ENCODE measurements at regions not wholly inside any gene's neighbourhood (a gene's known extent, or its start where the extent isn't known, plus 50 kb on each side); places are given as distances from the start of the nearest gene placed in this dataset.

DNA sequence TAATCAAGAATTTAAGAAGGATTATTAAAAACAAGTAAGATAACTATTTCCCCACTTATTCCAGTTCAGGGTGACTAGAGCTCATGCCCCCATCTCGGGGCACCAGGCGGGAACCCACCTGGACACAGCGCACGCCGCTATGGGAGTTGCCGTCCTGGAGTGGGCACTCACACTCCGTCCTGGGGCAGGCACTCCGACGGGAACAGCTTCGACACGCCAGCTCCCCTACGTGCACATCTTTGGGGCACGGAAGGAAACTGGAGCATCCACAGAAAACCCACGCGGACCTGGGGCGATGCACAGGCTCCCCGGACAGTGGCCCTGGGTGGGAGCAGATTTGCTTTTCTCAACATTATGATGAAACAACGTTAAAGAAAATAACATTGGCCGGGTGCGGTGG is 52.0 kb upstream of the GATA5 start:
- in situ Hi-C loops (cut with HindIII; ENCODE audit: low sequenced_read_pairs): loop anchor here (25.0 kb wide), 1 partner anchor 240 kb away; no protein-coding TSS in a partner anchor

- in situ Hi-C loops (cut with HindIII; ENCODE audit: low sequenced_read_pairs): loop anchor here (25.0 kb wide), 1 partner anchor 242 kb away; no protein-coding TSS in a partner anchor
Measured at GRCh38 chr20:62528983-62529891, 53.4 kb upstream of the GATA5 start.

DNA sequence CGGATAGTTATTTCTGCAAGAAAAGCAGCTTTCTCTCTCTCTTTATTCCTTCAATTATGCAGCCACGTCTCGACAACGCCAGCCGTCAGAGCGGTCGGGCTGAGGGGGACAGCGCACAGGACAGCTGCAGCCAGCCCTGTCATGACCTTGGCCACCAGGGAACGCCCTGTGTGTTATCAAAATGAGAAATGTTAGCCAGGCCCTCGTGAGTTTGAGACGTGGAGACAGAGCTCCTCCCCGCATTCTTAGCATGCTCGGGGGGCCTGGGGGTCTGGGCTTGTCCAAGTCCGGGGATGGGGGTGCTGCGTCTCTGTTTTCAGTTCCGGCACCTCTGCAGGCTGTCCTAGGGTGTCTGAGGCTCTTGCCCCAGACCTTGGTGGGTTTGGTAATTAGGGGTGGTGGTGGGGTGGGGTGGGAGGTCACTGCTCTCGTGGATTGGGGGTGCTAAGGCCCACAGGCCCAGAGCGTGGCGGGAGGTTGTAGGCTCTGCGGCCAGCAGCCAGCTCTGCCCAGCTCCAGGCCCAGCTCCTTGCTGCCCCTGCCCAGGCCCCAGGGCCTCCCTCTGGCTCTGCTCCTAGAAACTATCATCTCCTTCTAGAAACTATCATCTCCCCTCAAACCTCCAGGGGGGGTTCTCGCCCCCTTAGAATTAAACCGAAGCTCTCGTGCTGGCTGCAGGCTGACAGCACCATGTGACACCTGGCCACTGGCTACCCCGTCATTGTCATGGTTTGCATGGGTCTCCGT is 54.3 kb upstream of the GATA5 start:
- in situ Hi-C loops (cut with HindIII; ENCODE audit: low sequenced_read_pairs): loop anchor here (10.0 to 25.0 kb wide), 2 partner anchors 95 to 243 kb away; no protein-coding TSS in a partner anchor

DNA sequence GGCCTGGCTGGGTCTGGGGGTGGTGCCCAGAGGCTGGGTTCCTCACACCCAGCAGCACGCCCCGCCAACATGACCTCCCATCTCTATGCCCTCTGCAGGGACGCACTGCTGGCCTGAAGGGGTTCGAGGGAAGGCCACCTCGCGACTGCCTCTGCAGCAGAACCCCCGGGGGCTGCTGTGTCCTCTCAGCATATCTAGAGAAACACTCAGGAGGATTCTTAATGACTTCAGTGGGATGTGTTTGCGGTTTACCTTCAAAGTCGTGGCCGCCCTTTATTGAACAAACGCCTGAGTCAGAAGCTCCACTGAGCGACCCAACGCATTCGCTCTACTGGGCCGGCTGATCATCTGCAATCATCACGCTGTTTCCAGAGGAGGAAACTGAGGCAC is 54.8 kb upstream of the GATA5 start:
- in situ Hi-C loops (cut with HindIII; ENCODE audit: low sequenced_read_pairs): loop anchor here (10.0 to 25.0 kb wide), 2 partner anchors 96 to 243 kb away; no protein-coding TSS in a partner anchor

DNA sequence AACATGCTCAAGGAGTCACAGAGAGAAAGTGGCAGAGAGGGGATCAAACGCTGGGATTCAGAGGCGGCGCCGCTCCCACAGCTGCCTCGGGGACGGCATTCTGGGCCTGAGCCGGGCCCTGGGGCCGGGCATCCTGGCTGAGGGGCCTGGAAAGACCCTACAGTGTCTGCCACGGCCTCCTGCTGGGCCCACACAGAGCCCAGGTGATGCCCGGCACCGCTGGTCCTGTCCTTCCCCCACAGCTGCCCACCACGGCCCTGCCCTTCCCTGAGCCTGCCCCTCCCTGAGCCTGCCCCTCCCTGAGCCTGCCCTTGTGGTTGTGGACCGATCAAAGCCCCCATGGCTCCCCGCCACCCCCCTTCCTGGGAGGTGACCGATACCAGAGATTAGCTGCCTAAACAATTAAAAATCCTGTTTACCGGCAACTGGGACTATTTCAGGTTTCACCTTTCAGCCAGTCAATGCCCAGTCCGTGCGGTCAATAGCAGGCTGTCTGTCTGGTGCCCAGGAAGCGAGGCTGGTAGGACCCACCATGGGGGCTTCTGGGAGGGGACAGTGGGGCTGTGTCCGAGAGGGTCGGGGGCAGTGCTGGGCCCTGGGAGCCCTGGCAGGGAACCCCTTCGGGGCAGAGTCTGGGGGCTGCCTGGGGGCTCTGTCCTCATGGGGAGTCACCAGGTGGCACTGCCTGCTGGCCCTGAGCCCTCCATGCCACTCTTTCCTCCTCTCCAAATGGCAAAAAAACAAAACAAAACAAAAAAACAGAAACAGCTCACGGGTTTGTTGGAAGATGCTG is 55.4 kb upstream of the GATA5 start:
- in situ Hi-C loops (cut with HindIII; ENCODE audit: low sequenced_read_pairs): loop anchor here (10.0 to 25.0 kb wide), 2 partner anchors 96 to 244 kb away; no protein-coding TSS in a partner anchor

GRCh38 chr20:62532921-62533320 is 57.1 kb upstream of the GATA5 start:
- in situ Hi-C loops (cut with HindIII; ENCODE audit: low sequenced_read_pairs): loop anchor here (10.0 to 25.0 kb wide), 2 partner anchors 98 to 246 kb away; no protein-coding TSS in a partner anchor

GRCh38 chr20:62533591-62534495 is 58.0 kb upstream of the GATA5 start:
- in situ Hi-C loops (cut with HindIII; ENCODE audit: low sequenced_read_pairs): loop anchor here (10.0 to 25.0 kb wide), 2 partner anchors 99 to 247 kb away; no protein-coding TSS in a partner anchor

GRCh38 chr20:62534526-62535221 is 58.9 kb upstream of the GATA5 start:
- in situ Hi-C loops (cut with HindIII; ENCODE audit: low sequenced_read_pairs): loop anchor here (10.0 to 25.0 kb wide), 2 partner anchors 100 to 247 kb away; no protein-coding TSS in a partner anchor

DNA sequence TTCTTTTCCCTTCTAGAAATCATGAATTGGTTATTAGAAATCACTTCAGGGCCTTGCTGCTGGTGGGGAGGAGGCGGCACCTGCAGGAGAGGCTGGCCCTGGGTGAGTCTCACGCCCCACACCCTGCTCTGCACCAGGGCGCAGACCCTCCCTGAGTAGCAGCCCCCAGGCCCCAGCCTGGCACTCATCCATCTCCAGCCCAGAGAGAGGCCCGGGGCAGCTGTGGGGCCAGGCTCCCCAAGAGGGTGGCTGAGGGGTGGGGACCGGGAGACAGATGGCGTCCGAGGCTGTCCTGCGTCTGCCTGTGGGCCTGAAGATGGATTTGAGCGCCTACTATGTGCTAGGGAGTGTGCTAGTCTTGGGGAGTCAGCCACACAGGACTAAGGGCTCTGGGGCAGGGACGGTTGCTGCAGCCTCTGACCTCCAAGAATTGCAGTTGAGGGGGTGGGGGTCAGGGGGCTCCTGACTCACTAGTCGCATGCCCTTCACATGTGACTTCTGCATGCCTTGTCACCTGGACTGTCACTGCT is 59.6 kb upstream of the GATA5 start:
- in situ Hi-C loops (cut with HindIII; ENCODE audit: low sequenced_read_pairs): loop anchor here (10.0 to 25.0 kb wide), 2 partner anchors 101 to 248 kb away; no protein-coding TSS in a partner anchor

DNA sequence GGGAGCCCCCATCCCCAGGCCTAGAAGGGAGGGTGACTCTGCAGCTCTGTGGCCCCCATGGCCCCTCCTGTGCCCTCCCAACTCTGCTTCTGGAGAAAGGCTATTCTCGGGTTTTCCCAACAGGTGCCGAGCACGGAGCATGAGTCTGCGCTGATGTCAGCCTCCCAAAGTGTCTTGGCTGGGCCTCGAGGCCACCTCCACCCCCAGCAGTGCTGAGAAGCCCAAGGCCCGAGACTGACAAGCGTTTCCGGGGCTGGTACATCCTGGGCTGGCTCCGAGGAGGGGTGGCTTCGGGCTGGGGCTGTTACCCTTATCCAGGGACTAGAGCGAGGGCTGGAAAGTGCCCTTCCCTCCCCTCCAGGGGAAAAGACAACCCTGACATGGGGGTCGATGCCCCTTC is 60.2 kb upstream of the GATA5 start:
- in situ Hi-C loops (cut with HindIII; ENCODE audit: low sequenced_read_pairs): loop anchor here (10.0 to 25.0 kb wide), 2 partner anchors 101 to 249 kb away; no protein-coding TSS in a partner anchor

- in situ Hi-C loops (cut with HindIII; ENCODE audit: low sequenced_read_pairs): loop anchor here (10.0 to 25.0 kb wide), 2 partner anchors 102 to 250 kb away; no protein-coding TSS in a partner anchor
Measured at GRCh38 chr20:62536871-62537401, 61.1 kb upstream of the GATA5 start.

- in situ Hi-C loops (cut with HindIII; ENCODE audit: low sequenced_read_pairs): loop anchor here (10.0 to 25.0 kb wide), 2 partner anchors 103 to 250 kb away; no protein-coding TSS in a partner anchor
Measured at GRCh38 chr20:62537649-62538292, 62.0 kb upstream of the GATA5 start.

- in situ Hi-C loops (cut with HindIII; ENCODE audit: low sequenced_read_pairs): loop anchor here (5.0 to 25.0 kb wide), 4 partner anchors 38 to 252 kb away; no protein-coding TSS in a partner anchor
Measured at GRCh38 chr20:62539198-62540045, 63.6 kb upstream of the GATA5 start.

GRCh38 chr20:62540504-62540903 is 64.7 kb upstream of the GATA5 start:
- in situ Hi-C loops (cut with HindIII; ENCODE audit: low sequenced_read_pairs): loop anchor here (5.0 to 25.0 kb wide), 3 partner anchors 37 to 253 kb away; no protein-coding TSS in a partner anchor

- in situ Hi-C loops (cut with HindIII; ENCODE audit: low sequenced_read_pairs): loop anchor here (5.0 to 25.0 kb wide), 3 partner anchors 34 to 256 kb away; no protein-coding TSS in a partner anchor
Measured at GRCh38 chr20:62542862-62543261, 67.1 kb upstream of the GATA5 start.

All from DLD1 (cell line).